ENCODE measurements at regions not wholly inside any gene's neighbourhood (a gene's known extent, or its start where the extent isn't known, plus 50 kb on each side); places are given as distances from the start of the nearest gene placed in this dataset.

DNA sequence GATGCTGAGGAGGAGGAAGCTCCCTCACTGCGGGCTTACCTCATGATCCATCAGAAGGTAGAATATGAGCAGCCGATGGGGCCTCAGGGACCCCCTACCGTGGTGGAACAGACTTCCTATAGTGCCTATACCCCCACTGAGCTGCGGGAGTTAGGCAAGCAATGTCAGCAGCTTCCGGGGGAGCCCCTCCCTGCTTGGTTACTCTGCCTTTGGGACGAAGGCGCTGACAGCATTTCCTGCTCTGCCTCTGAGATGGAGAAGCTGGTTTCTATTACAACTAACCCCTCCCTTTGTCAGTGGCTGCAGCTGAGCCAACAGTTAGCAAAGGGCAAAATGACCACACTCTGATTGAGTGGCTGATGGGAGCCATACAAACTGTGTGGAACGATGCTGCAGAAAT lies 430.7 kb downstream of the IDS start:
- TF ChIP-seq, protein P1, sequence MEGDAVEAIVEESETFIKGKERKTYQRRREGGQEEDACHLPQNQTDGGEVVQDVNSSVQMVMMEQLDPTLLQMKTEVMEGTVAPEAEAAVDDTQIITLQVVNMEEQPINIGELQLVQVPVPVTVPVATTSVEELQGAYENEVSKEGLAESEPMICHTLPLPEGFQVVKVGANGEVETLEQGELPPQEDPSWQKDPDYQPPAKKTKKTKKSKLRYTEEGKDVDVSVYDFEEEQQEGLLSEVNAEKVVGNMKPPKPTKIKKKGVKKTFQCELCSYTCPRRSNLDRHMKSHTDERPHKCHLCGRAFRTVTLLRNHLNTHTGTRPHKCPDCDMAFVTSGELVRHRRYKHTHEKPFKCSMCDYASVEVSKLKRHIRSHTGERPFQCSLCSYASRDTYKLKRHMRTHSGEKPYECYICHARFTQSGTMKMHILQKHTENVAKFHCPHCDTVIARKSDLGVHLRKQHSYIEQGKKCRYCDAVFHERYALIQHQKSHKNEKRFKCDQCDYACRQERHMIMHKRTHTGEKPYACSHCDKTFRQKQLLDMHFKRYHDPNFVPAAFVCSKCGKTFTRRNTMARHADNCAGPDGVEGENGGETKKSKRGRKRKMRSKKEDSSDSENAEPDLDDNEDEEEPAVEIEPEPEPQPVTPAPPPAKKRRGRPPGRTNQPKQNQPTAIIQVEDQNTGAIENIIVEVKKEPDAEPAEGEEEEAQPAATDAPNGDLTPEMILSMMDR (IDR thresholded peaks at IDR 0.05) = no peak
- TF ChIP-seq EZH2 (IDR thresholded peaks at IDR 0.05; ENCODE audit: borderline replicate concordance, insufficient read depth, low read depth, low read length, poor library complexity, severe bottlenecking) = no peak
